ENCODE measurements at regions not wholly inside any gene's neighbourhood (a gene's known extent, or its start where the extent isn't known, plus 50 kb on each side); places are given as distances from the start of the nearest gene placed in this dataset.

DNA sequence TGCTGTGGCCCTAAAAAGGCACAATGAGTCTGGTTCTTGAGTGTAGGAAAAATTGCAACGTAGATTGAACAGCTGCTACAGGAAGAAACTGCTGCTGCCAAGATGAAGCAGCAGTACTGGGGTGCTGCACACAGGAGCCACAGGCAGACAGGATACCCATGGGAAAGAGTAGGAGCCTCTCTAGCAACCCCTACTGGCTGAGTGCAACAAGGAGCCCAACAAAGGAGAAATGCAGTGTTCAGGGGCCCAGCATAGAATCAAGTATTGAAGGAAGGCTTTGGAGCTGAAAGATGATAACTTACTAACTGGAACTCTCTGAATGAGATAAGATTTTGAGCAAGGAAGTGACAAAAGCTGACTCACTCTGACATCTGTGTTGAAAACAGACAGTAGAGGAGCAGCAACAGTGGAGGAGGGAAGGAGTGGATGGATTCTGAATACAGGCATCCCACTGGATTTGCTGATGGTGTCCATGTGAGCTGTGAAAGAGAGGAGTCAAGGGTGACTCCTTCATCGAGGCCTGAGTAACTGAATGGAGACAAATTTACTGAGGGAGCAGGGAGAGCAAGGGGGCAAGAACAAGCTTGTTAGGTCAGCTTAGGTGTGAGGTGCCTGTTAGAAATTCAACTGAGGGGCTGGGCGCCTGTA, 534.7 kb upstream of the JARID2 start:
- TF ChIP-seq FOXP2 (optimal IDR thresholded peaks at IDR 0.05; ENCODE audit: borderline replicate concordance, extremely low read depth, extremely low read length, insufficient read depth) (no peak), SIN3A (IDR thresholded peaks at IDR 0.05; ENCODE audit: borderline replicate concordance, insufficient read depth, low read length) (no peak), TAF1 (IDR thresholded peaks at IDR 0.05; ENCODE audit: borderline replicate concordance, insufficient read depth, low read length) (no peak), POLR2AphosphoS5 (IDR thresholded peaks at IDR 0.05; ENCODE audit: low read depth, low read length) (no peak)
- TF ChIP-seq, protein P1, sequence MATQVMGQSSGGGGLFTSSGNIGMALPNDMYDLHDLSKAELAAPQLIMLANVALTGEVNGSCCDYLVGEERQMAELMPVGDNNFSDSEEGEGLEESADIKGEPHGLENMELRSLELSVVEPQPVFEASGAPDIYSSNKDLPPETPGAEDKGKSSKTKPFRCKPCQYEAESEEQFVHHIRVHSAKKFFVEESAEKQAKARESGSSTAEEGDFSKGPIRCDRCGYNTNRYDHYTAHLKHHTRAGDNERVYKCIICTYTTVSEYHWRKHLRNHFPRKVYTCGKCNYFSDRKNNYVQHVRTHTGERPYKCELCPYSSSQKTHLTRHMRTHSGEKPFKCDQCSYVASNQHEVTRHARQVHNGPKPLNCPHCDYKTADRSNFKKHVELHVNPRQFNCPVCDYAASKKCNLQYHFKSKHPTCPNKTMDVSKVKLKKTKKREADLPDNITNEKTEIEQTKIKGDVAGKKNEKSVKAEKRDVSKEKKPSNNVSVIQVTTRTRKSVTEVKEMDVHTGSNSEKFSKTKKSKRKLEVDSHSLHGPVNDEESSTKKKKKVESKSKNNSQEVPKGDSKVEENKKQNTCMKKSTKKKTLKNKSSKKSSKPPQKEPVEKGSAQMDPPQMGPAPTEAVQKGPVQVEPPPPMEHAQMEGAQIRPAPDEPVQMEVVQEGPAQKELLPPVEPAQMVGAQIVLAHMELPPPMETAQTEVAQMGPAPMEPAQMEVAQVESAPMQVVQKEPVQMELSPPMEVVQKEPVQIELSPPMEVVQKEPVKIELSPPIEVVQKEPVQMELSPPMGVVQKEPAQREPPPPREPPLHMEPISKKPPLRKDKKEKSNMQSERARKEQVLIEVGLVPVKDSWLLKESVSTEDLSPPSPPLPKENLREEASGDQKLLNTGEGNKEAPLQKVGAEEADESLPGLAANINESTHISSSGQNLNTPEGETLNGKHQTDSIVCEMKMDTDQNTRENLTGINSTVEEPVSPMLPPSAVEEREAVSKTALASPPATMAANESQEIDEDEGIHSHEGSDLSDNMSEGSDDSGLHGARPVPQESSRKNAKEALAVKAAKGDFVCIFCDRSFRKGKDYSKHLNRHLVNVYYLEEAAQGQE (IDR thresholded peaks at IDR 0.05; ENCODE audit: insufficient read depth in 1 of 2, low read depth in 2 of 2, low read length in 2 of 2): no peak

DNA sequence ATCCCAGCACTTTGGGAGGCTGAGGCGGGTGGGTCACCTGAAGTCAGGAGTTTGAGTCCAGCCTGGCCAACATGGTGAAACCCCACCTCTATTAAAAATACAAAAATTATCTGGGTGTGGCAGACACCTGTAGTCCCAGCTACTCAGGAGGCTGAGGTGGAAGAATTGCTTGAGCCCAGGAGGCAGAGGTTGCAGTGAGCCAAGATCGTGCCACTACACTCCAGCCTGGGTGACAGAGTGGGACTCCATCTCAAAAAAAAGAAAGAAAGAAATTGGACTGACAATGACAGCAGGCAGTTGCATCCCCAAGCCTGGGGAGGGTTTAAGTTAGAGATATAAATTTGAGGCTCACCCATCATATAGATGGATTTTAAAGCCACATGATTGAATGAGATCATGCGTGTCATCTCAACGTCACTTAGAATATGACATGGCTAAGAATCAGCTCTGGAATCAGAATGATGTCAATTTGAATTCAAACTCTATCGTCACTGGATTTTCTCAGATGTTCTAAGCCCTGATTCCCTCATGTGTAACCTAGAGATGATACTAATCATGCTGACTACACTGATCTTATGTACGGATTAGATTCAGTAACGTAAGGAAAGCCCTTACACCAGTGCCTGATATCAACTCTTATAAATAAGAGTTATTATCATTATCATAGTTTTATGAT, 534.0 kb upstream of the JARID2 start:
- TF ChIP-seq TAF1 (IDR thresholded peaks at IDR 0.05; ENCODE audit: borderline replicate concordance, insufficient read depth, low read length) (no peak), SIN3A (IDR thresholded peaks at IDR 0.05; ENCODE audit: borderline replicate concordance, insufficient read depth, low read length) (no peak), POLR2AphosphoS5 (IDR thresholded peaks at IDR 0.05; ENCODE audit: low read depth, low read length) (no peak), FOXP2 (optimal IDR thresholded peaks at IDR 0.05; ENCODE audit: borderline replicate concordance, extremely low read depth, extremely low read length, insufficient read depth) (no peak)
- TF ChIP-seq, protein P1 (IDR thresholded peaks at IDR 0.05; ENCODE audit: insufficient read depth in 1 of 2, low read depth in 2 of 2, low read length in 2 of 2): no peak

DNA sequence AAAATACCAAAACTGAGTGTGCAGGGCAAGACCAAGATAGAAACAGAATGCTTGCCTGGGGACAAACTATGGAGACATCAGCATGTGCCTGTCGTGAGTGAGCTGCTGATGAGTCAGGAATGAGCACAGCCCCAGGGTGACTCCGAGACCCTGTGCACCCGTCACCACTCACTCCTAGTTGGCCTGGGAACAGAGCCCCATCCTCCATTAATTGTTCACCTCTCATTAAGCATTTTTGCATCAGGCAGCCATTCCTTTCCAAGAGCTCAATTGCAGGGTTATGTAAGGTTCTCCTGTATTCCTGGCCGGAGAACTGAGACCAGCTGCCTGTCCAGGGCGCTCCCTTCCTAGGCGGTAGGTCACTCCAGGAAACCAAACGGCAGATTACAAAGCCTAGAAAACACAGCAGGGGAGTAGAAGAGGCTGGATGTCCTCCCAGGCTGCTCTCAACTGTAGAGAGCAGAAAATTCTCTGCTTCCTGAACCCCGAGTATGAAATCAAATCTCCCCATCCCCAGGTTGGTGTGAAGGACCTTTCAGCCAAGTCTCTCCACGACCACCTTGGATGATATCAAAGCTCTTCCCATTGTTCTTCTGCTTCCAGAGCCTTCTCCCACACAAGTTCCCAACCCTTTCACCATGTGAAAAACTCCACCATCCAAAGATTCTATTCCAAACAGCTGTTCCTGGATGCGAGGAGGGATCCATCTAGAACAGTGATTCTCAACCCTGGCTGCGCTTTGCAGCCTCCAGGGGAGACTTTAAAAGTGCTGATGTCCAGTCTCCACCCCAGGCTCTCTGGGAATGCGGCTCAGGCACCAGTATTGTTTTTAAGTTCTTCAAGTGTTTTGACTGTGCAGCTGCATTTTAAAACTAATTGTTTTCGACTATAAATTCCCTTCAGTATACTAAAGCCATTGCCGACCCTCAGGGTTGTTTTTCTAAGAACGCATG, 532.6 kb upstream of the JARID2 start:
- TF ChIP-seq TAF1 (IDR thresholded peaks at IDR 0.05; ENCODE audit: borderline replicate concordance, insufficient read depth, low read length): no peak
- TF ChIP-seq SIN3A (IDR thresholded peaks at IDR 0.05; ENCODE audit: borderline replicate concordance, insufficient read depth, low read length): no peak
- TF ChIP-seq POLR2AphosphoS5 (IDR thresholded peaks at IDR 0.05; ENCODE audit: low read depth, low read length): no peak
- TF ChIP-seq FOXP2 (optimal IDR thresholded peaks at IDR 0.05; ENCODE audit: borderline replicate concordance, extremely low read depth, extremely low read length, insufficient read depth): no peak
- TF ChIP-seq, protein P1 (IDR thresholded peaks at IDR 0.05; ENCODE audit: insufficient read depth in 1 of 2, low read depth in 2 of 2, low read length in 2 of 2): no peak

DNA sequence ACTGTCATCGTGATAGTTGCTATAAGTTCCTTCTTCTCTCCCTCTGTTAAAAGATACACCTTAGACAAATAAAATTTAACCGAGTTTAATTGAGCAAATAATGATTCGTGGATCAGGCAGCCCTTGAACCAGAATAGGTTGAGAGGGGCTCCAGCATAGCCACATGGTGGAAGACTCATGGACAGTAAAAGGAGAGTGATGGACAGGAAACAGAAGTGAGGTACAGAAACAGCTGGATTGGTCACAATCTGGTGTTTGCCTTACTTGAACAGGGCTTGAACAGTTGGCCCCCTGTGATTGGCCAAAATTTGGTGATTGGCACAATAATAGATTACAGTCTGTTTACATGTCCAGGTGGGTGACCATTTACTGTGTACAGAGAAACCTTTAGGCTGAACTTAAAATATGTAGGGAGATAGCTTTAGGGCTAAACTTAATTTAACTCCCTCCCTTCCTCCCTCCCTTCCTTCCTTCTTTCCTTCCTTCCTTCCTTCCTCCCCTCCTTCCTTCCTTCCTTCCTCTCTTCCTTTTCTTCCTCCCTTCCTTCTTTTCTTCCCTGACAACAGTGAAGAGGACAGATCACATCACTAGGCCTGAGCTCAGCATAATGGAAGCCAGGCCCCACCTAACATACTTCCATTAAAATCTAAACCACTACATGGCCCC, 531.8 kb upstream of the JARID2 start:
- TF ChIP-seq, protein P1 (IDR thresholded peaks at IDR 0.05; ENCODE audit: insufficient read depth in 1 of 2, low read depth in 2 of 2, low read length in 2 of 2): no peak
- TF ChIP-seq POLR2AphosphoS5 (IDR thresholded peaks at IDR 0.05; ENCODE audit: low read depth, low read length) (no peak), FOXP2 (optimal IDR thresholded peaks at IDR 0.05; ENCODE audit: borderline replicate concordance, extremely low read depth, extremely low read length, insufficient read depth) (no peak), TAF1 (IDR thresholded peaks at IDR 0.05; ENCODE audit: borderline replicate concordance, insufficient read depth, low read length) (no peak), SIN3A (IDR thresholded peaks at IDR 0.05; ENCODE audit: borderline replicate concordance, insufficient read depth, low read length) (no peak)
